GM23248 (cell line): ENCODE measurements at regions not wholly inside any gene's neighbourhood (a gene's known extent, or its start where the extent isn't known, plus 50 kb on each side); places are given as distances from the start of the nearest gene placed in this dataset.

Source experiments
- DNase-seq: peaks from one replicate; pipeline ENCODE4 v3.0.0-alpha.2; 2015
- H2AFZ ChIP-seq: fragments of 200-600 bp; sonication (generic); 2 replicates; pipeline ENCODE4 v1.6.1; 2016; ENCODE audit warnings: antibody characterized with exemption
- H3F3A ChIP-seq: fragments of 200-600 bp; sonication (generic); 2 replicates; pipeline ENCODE4 v1.6.1; 2016; ENCODE audit warnings: mild to moderate bottlenecking, antibody characterized with exemption, mixed run types; ENCODE audit not compliant: insufficient read depth
- H3K27ac ChIP-seq: fragments of 200-600 bp; sonication (generic); 2 replicates; pipeline ENCODE4 v1.5.1; 2016; ENCODE audit warnings: mild to moderate bottlenecking
- H3K27me3 ChIP-seq: fragments of 200-600 bp; sonication (generic); replicated peaks from 2 replicates; pipeline ENCODE4 v1.6.1; 2016; ENCODE audit warnings: mild to moderate bottlenecking; ENCODE audit not compliant: insufficient read depth
- H3K36me3 ChIP-seq: fragments of 200-600 bp; sonication (generic); 2 replicates; pipeline ENCODE4 v1.6.1; 2016; ENCODE audit warnings: low read depth, mild to moderate bottlenecking
- H3K4me1 ChIP-seq: fragments of 200-600 bp; sonication (generic); 2 replicates; pipeline ENCODE4 v1.6.1; 2016; ENCODE audit warnings: mild to moderate bottlenecking; ENCODE audit not compliant: insufficient read depth
- H3K4me2 ChIP-seq: fragments of 200-600 bp; sonication (generic); one replicate; pipeline ENCODE4 v1.6.1; 2016; ENCODE audit warnings: mild to moderate bottlenecking; ENCODE audit not compliant: unreplicated experiment
- H3K4me3 ChIP-seq: fragments of 200-600 bp; sonication (generic); 2 replicates; pipeline ENCODE4 v1.5.1; 2016; ENCODE audit warnings: mild to moderate bottlenecking
- H3K79me2 ChIP-seq: fragments of 200-600 bp; sonication (generic); 2 replicates; pipeline ENCODE4 v1.6.1; 2016; ENCODE audit warnings: mild to moderate bottlenecking; ENCODE audit not compliant: insufficient read depth
- H3K9ac ChIP-seq: fragments of 200-600 bp; sonication (generic); 2 replicates; pipeline ENCODE4 v1.6.1; 2016; ENCODE audit warnings: mild to moderate bottlenecking
- H3K9me2 ChIP-seq: fragments of 200-600 bp; sonication (generic); 2 replicates; pipeline ENCODE4 v1.6.1; 2016; ENCODE audit warnings: mixed run types, mild to moderate bottlenecking, moderate library complexity; ENCODE audit not compliant: insufficient read depth
- H3K9me3 ChIP-seq: fragments of 200-600 bp; sonication (generic); one replicate; pipeline ENCODE4 v1.6.1; 2017; ENCODE audit warnings: low read depth
- H4K20me1 ChIP-seq: fragments of 200-600 bp; sonication (generic); 2 replicates; pipeline ENCODE4 v1.6.0; 2016; ENCODE audit not compliant: insufficient read depth
- EZH2 ChIP-seq: fragments of 200-600 bp; sonication (generic); IDR thresholded peaks from 2 replicates; pipeline ENCODE4 v1.6.1; 2018; ENCODE audit warnings: antibody characterized with exemption, mild to moderate bottlenecking; ENCODE audit not compliant: insufficient read depth, poor library complexity, severe bottlenecking
- EZH2phosphoT487 ChIP-seq: fragments of 200-600 bp; sonication (generic); IDR thresholded peaks from 2 replicates; pipeline ENCODE4 v1.6.1; 2018; ENCODE audit warnings: antibody characterized with exemption, moderate library complexity, mild to moderate bottlenecking, low read depth; ENCODE audit not compliant: insufficient read depth
- WGBS, 2 experiments: methylation state at CpG; one replicate each; pipeline ENCODE4 v1.1.6; 2015 to 2017; ENCODE audit warnings: low lambda C conversion rate in 2 of 2, low coverage in 1 of 2; ENCODE audit errors: missing lambda C conversion rate in 2 of 2; 5-methylcytosine and 5-hydroxymethylcytosine counted together
- in situ Hi-C: fragments of 300-500 bp; cut with MboI; formaldehyde crosslinking; loops from 2 replicates; pipeline ENCODE4 v1.15.0; 2020

DNA sequence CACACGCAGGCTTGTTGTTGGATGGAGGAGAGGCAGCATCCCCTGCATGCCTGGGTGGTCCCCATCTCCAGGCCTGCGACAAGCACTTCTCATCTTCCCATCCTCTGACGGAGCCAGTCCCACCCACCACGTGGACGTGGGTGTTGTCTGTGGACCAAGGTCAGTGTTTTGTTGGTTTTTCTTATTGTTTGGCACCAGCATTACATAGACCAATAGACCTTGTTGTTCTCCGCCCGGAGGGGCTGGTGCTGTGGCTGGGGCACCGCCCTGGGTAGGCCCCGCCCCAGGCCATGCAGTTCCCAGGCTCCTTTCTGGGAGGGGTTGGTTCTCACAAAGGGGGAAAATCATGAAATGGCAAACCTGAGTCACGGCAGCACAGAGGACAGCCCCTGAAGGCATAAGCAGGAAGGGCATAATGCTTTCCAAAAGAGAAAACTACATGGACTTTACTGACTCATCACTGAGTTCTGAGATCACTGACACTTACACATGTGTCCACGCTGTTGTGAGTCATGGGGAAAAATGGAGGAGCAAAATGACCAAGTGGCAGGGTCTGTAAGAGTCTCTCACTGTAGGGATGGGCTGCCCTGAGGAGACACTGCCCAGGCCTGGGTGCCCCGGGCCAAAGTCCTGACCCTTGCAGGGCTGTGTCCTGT, 90.8 kb downstream of the THBS2 start:
- peak overlapping the region; percentile 91 for H3K9ac ChIP-seq
- peaks cover 32% of the 10 kb centered on the region for H3K4me1 ChIP-seq
- H3K27ac ChIP-seq: peak overlapping the region; percentile 91
- no peaks in the 10 kb centered on the region for H3K9me3 ChIP-seq
- peak overlapping the region; percentile 71 for H3K4me3 ChIP-seq
- peak; percentile 99 for DNase-seq
- no peaks in the 10 kb centered on the region for H3K79me2 ChIP-seq
- no peaks in the 10 kb centered on the region for H3K27me3 ChIP-seq
- 3 to 6% methylated on average over 12 of the region's 12 CpGs for WGBS, 2 experiments
- no peaks in the 10 kb centered on the region for H4K20me1 ChIP-seq
- no peaks in the 10 kb centered on the region for H3K9me2 ChIP-seq
- TF ChIP-seq EZH2phosphoT487: no peak
- TF ChIP-seq EZH2: no peak
- H3K36me3 ChIP-seq: no peaks in the 10 kb centered on the region
- H3K4me2 ChIP-seq: peak overlapping the region; percentile 72
- in situ Hi-C loops: no loop called here
- peak overlapping the region; percentile 57 for H2AFZ ChIP-seq
- no peaks in the 10 kb centered on the region for H3F3A ChIP-seq

DNA sequence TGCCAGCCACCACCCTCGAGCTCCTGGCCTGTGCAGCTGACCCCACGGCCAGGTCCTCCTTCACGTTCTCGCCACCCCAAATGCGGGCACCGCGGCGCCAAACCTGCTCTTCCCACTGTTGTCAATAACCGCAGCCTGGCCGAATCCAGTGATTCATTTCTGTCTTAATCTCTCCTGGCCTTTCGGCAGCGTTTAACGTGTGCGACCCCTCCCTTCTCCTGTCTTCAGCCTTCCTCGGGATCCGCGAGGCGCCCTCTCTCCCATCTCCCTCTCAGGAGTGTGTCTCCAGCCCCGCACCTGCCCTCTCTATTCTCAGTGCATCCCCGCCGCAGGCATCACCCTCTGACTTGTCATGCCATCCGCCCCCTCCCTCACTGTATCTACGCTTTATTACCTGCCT, 91.4 kb downstream of the THBS2 start:
- H3K79me2 ChIP-seq: no peaks in the 10 kb centered on the region
- peaks cover 32% of the 10 kb centered on the region for H3K4me1 ChIP-seq
- in situ Hi-C loops: no loop called here
- peak overlapping the region; percentile 91 for H3K9ac ChIP-seq
- WGBS, 2 experiments: 51 to 53% methylated on average over 23 of the region's 23 CpGs
- DNase-seq: peak; percentile 49
- TF ChIP-seq EZH2phosphoT487 (no peak), EZH2 (no peak)
- H3K9me3 ChIP-seq: no peaks in the 10 kb centered on the region
- no peaks in the 10 kb centered on the region for H3K9me2 ChIP-seq
- peak overlapping the region; percentile 72 for H3K4me2 ChIP-seq
- H3K36me3 ChIP-seq: no peaks in the 10 kb centered on the region
- peak overlapping the region; percentile 91 for H3K27ac ChIP-seq
- H3K27me3 ChIP-seq: no peaks in the 10 kb centered on the region
- H3F3A ChIP-seq: no peaks in the 10 kb centered on the region
- H3K4me3 ChIP-seq: peak overlapping the region; percentile 71
- no peaks in the 10 kb centered on the region for H4K20me1 ChIP-seq
- H2AFZ ChIP-seq: peak overlapping the region; percentile 47

DNA sequence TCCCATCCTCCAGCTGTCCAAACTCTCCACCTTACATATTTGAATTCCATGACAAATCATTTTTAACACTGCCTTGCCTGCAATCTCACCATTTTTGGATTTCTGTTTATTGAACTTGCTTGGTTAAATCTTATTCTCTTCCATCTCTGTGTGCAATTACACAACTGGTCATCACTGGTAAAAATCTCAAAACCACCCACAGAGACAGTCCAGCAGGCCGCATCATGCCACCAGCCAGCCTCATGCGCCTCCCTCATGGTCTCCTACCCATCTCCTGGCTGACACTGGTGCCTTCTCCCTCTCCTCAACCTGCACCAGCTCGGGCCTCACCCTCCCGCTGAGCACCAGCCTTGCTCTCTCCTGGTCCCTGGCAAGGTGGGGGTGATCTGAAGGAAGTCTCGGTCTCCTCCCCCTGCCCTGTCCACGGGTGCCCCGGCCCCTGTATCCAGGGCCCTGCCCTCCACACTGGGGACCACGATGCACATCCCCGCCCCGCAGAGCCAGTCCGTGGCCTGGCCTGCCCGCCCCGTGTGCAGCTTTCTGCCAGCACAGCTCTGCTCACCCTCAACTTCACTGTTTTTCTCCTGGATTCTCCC, 92.0 kb downstream of the THBS2 start:
- Histone ChIP-seq H2AFZ (peak overlapping the region; percentile 47), H3K36me3 (no peaks in the 10 kb centered on the region), H3K4me2 (peak overlapping the region; percentile 72), H3K4me1 (peaks cover 32% of the 10 kb centered on the region), H3K27me3 (no peaks in the 10 kb centered on the region), H3K9ac (peak overlapping the region; percentile 91), H3K9me2 (no peaks in the 10 kb centered on the region), H4K20me1 (no peaks in the 10 kb centered on the region), H3K9me3 (no peaks in the 10 kb centered on the region), H3K27ac (peak overlapping the region; percentile 91), H3F3A (no peaks in the 10 kb centered on the region), H3K79me2 (no peaks in the 10 kb centered on the region), H3K4me3 (peak overlapping the region; percentile 71)
- peak; percentile 53 for DNase-seq
- 40 to 42% methylated on average over 10 to 13 of the region's 13 CpGs for WGBS, 2 experiments
- in situ Hi-C loops: no loop called here
- no peak for TF ChIP-seq EZH2phosphoT487
- TF ChIP-seq EZH2: no peak

DNA sequence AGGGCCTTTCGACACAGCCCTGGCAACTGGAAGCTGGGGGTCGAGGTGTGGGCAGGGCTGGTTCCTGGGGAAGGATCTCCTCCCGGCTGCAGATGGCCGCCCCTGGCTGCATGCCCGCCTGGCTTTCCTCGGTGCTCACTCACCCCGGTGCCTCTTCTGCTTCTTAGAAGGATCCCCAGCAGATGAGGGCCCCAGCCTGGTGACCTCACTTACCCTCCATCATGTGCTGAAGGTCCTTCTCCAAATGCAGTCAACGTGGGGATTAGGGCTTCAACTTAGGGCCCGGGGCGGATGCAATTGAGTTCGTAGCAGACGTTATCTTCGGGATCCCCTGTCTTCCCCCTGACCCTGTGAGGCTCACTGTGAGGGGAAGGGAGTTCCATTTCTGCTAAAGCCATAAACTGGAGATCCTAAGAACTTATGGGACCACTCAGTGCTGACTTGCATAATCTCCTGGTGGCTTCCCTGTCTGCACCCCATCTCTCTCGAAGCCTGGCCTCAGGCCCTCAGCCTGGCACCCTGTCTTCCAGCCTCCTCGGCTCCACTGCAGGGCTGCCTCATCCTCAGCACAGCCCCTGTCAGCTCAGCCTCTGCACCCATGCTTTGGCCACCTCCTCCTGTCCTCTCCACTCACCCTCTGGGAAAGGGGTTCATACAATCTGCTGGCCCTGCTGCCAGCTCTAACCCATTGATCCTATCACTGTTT, 92.6 kb downstream of the THBS2 start:
- H3K9me3 ChIP-seq: no peaks in the 10 kb centered on the region

More for the DNA sequence above, 92.6 kb downstream of the THBS2 start:
- no peak for DNase-seq
- no peaks in the 10 kb centered on the region for H4K20me1 ChIP-seq
- no peaks in the 10 kb centered on the region for H3K36me3 ChIP-seq
- peak overlapping the region; percentile 71 for H3K4me3 ChIP-seq
- H3F3A ChIP-seq: no peaks in the 10 kb centered on the region
- peak overlapping the region; percentile 47; the same call in 1 of the 2 replicates for H2AFZ ChIP-seq
- 93 to 95% methylated on average over 15 of the region's 15 CpGs for WGBS, 2 experiments
- TF ChIP-seq EZH2phosphoT487 (no peak), EZH2 (no peak)
- H3K4me1 ChIP-seq: peaks cover 32% of the 10 kb centered on the region
- peak overlapping the region; percentile 91; the same call in 1 of the 2 replicates for H3K27ac ChIP-seq
- no peaks in the 10 kb centered on the region for H3K9me2 ChIP-seq
- in situ Hi-C loops: no loop called here
- peak overlapping the region; percentile 72 for H3K4me2 ChIP-seq
- H3K27me3 ChIP-seq: no peaks in the 10 kb centered on the region
- H3K79me2 ChIP-seq: no peaks in the 10 kb centered on the region
- peak overlapping the region; percentile 91 for H3K9ac ChIP-seq
